Thyroid gland (tissue), 4 donors: ENCODE measurements at regions not wholly inside any gene's neighbourhood (a gene's known extent, or its start where the extent isn't known, plus 50 kb on each side); places are given as distances from the start of the nearest gene placed in this dataset.
"Not testable (repeated sequence)": the region's sequence is repeated elsewhere in the genome, so short reads cannot be mapped to it uniquely, and the experiment has no call there.

Experiments
- DNase-seq, 2 donors: peaks; one replicate each; pipeline ENCODE4 v3.0.0-alpha.2; 2019
- H3K27ac ChIP-seq, 3 donors: fragments of 200-600 bp; sonication (generic); 1 replicate in 2 of 3; 2 replicates in 1 of 3; pipeline ENCODE4 v1.5.1; 2016 to 2019; ENCODE audit warnings: mild to moderate bottlenecking in 1 of 3, moderate library complexity in 1 of 3
- H3K27me3 ChIP-seq: fragments of 200-600 bp; sonication (generic); one replicate; pipeline ENCODE4 v1.5.1; 2019
- H3K36me3 ChIP-seq, 2 donors: fragments of 200-600 bp; sonication (generic); one replicate each; pipeline ENCODE4 v1.5.1; 2016 to 2019
- H3K4me1 ChIP-seq, 2 donors: fragments of 200-600 bp; sonication (generic); one replicate each; pipeline ENCODE4 v1.5.1; 2017 to 2019
- H3K4me3 ChIP-seq, 3 donors: fragments of 200-600 bp; sonication (generic); replicated peaks in 1 of 3; 1 replicate in 2 of 3; 2 replicates in 1 of 3; pipeline ENCODE4 v1.5.1; 2016; ENCODE audit warnings: mild to moderate bottlenecking in 1 of 3
- H3K9me3 ChIP-seq: fragments of 200-600 bp; sonication (generic); one replicate; pipeline ENCODE4 v1.5.1; 2017
- CTCF ChIP-seq, 6 experiments: fragments of 200-600 bp in 3 of 6; fragments of 450-650 bp in 3 of 6; sonication (generic) in 3 of 6; IDR thresholded peaks; one replicate each; pipeline ENCODE4 v1.5.1; 2016 to 2019; ENCODE audit warnings: antibody characterized with exemption in 6 of 6, mild to moderate bottlenecking in 2 of 6, inconsistent platforms in 1 of 6, moderate library complexity in 1 of 6
- POLR2A ChIP-seq, 2 donors: fragments of 450-650 bp; IDR thresholded peaks; one replicate each; pipeline ENCODE4 v1.6.1; 2017; ENCODE audit warnings: antibody characterized with exemption in 2 of 2, mild to moderate bottlenecking in 2 of 2, moderate library complexity in 1 of 2
- WGBS, 2 donors: methylation state at CpG; one replicate each; pipeline ENCODE4 v1.1.5; 2017; 5-methylcytosine and 5-hydroxymethylcytosine counted together
- intact Hi-C: fragments of 100-400 bp; cut with DNase I; formaldehyde crosslinking; loops from one replicate; pipeline ENCODE4 v1.15.1; 2023

- H3K36me3 ChIP-seq = no peaks in the 10 kb centered on the region
- no peaks in the 10 kb centered on the region for H3K4me1 ChIP-seq
- intact Hi-C loops = no loop called here
- no peak overlapping the region for H3K27ac ChIP-seq
- WGBS, 2 donors = 48 to 65% methylated on average over 9 of the region's 9 CpGs
- H3K9me3 ChIP-seq = no peaks in the 10 kb centered on the region
- no peak overlapping the region for H3K4me3 ChIP-seq
- TF ChIP-seq CTCF (IDR thresholded peaks at IDR 0.05) (no peak), POLR2A (IDR thresholded peaks at IDR 0.05) (no peak)
- no peaks in the 10 kb centered on the region for H3K27me3 ChIP-seq
- DNase-seq = no peak
These were observed 54.6 kb downstream of the RBFOX3 start for GRCh38 chr17:79556271-79556670.

GRCh38 chr17:79555543-79555942 is 55.3 kb downstream of the RBFOX3 start:
- intact Hi-C loops = no loop called here
- DNase-seq = no peak
- Histone ChIP-seq H3K4me1 (no peaks in the 10 kb centered on the region), H3K27ac (no peak overlapping the region), H3K36me3 (no peaks in the 10 kb centered on the region), H3K27me3 (no peaks in the 10 kb centered on the region), H3K4me3 (no peak overlapping the region), H3K9me3 (no peaks in the 10 kb centered on the region)
- TF ChIP-seq POLR2A (IDR thresholded peaks at IDR 0.05) (no peak), CTCF (IDR thresholded peaks at IDR 0.05) (no peak)
- 85 to 86% methylated on average over 5 of the region's 5 CpGs for WGBS, 2 donors

- DNase-seq, H3K9me3 ChIP-seq, H3K27me3 ChIP-seq, intact Hi-C loops, H3K27ac ChIP-seq, H3K4me3 ChIP-seq, H3K4me1 ChIP-seq, H3K36me3 ChIP-seq: not testable (repeated sequence)
- 80 to 85% methylated on average over 5 of the region's 5 CpGs for WGBS, 2 donors
These were observed 56.5 kb downstream of the RBFOX3 start for GRCh38 chr17:79554346-79554745.

GRCh38 chr17:79552824-79553223 is 58.0 kb downstream of the RBFOX3 start:
- H3K27me3 ChIP-seq = no peaks in the 10 kb centered on the region
- no peak for TF ChIP-seq POLR2A (IDR thresholded peaks at IDR 0.05)
- no peak for TF ChIP-seq CTCF (IDR thresholded peaks at IDR 0.05)
- intact Hi-C loops = no loop called here
- H3K36me3 ChIP-seq = no peaks in the 10 kb centered on the region
- H3K27ac ChIP-seq = no peak overlapping the region
- WGBS, 2 donors = 89 to 92% methylated on average over 1 of the region's 1 CpG
- no peaks in the 10 kb centered on the region for H3K4me1 ChIP-seq
- H3K9me3 ChIP-seq = no peaks in the 10 kb centered on the region
- DNase-seq = no peak
- H3K4me3 ChIP-seq = no peak overlapping the region

GRCh38 chr17:79552405-79552804 is 58.4 kb downstream of the RBFOX3 start:
- Histone ChIP-seq H3K9me3 (no peaks in the 10 kb centered on the region), H3K4me1 (no peaks in the 10 kb centered on the region), H3K4me3 (no peak overlapping the region), H3K36me3 (no peaks in the 10 kb centered on the region), H3K27me3 (no peaks in the 10 kb centered on the region), H3K27ac (no peak overlapping the region)
- no peak for DNase-seq
- intact Hi-C loops = no loop called here
- WGBS, 2 donors = 93 to 94% methylated on average over 3 of the region's 3 CpGs
- TF ChIP-seq POLR2A (IDR thresholded peaks at IDR 0.05) (no peak), CTCF (IDR thresholded peaks at IDR 0.05) (no peak)
